ENCODE measurements at regions not wholly inside any gene's neighbourhood (a gene's known extent, or its start where the extent isn't known, plus 50 kb on each side); places are given as distances from the start of the nearest gene placed in this dataset.

GRCh38 chr9:90975781-90976538 is 174.3 kb downstream of the SYK start:
- Histone ChIP-seq H3K9me3 (no peaks in the 10 kb centered on the region), H3K4me3 (replicated peaks in 1 of 3) (no peak overlapping the region), H3K27me3 (no peaks in the 10 kb centered on the region), H3K4me1 (peaks cover 21 to 25% of the 10 kb centered on the region in 2 donors), H3K36me3 (no peaks in the 10 kb centered on the region), H3K27ac (no peak overlapping the region)
- intact Hi-C loops (cut with DNase I): no loop called here
- no peak for DNase-seq
- whole genome bisulfite sequencing, 2 donors: 92% methylated on average over 22 of the region's 22 CpGs
- TF ChIP-seq, protein P1, sequence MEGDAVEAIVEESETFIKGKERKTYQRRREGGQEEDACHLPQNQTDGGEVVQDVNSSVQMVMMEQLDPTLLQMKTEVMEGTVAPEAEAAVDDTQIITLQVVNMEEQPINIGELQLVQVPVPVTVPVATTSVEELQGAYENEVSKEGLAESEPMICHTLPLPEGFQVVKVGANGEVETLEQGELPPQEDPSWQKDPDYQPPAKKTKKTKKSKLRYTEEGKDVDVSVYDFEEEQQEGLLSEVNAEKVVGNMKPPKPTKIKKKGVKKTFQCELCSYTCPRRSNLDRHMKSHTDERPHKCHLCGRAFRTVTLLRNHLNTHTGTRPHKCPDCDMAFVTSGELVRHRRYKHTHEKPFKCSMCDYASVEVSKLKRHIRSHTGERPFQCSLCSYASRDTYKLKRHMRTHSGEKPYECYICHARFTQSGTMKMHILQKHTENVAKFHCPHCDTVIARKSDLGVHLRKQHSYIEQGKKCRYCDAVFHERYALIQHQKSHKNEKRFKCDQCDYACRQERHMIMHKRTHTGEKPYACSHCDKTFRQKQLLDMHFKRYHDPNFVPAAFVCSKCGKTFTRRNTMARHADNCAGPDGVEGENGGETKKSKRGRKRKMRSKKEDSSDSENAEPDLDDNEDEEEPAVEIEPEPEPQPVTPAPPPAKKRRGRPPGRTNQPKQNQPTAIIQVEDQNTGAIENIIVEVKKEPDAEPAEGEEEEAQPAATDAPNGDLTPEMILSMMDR (IDR thresholded peaks at IDR 0.05): no peak
- TF ChIP-seq POLR2A (IDR thresholded peaks at IDR 0.05): no peak

- no peaks in the 10 kb centered on the region for H3K36me3 ChIP-seq
Observed at GRCh38 chr9:90979138-90979551, 177.5 kb downstream of the SYK start.

GRCh38 chr9:90979639-90980038 is 178.0 kb downstream of the SYK start:
- WGBS, 2 donors: 30 to 32% methylated on average over 4 of the region's 4 CpGs

More at GRCh38 chr9:90979138-90979551, 177.5 kb downstream of the SYK start:
- intact Hi-C loops (cut with DNase I): no loop called here
- Histone ChIP-seq H3K27ac (peak overlapping the region in 2 of 3 donors; percentile 29 to 71), H3K4me1 (peaks cover 8 to 10% of the 10 kb centered on the region in 2 donors), H3K9me3 (no peaks in the 10 kb centered on the region), H3K27me3 (no peaks in the 10 kb centered on the region), H3K4me3 (replicated peaks in 1 of 3) (no peak overlapping the region)
- no peak for TF ChIP-seq POLR2A (IDR thresholded peaks at IDR 0.05)
- TF ChIP-seq, protein P1 (IDR thresholded peaks at IDR 0.05): no peak
- WGBS, 2 donors: 76 to 77% methylated on average over 7 of the region's 7 CpGs
- DNase-seq: no peak

GRCh38 chr9:90981726-90982125 is 180.1 kb downstream of the SYK start:
- intact Hi-C loops (cut with DNase I): no loop called here
- no peaks in the 10 kb centered on the region for H3K27me3 ChIP-seq
- no peak overlapping the region for H3K4me3 ChIP-seq (replicated peaks in 1 of 3)
- no peak for DNase-seq
- TF ChIP-seq, protein P1 (IDR thresholded peaks at IDR 0.05): no peak
- TF ChIP-seq POLR2A (IDR thresholded peaks at IDR 0.05): no peak
- no peaks in the 10 kb centered on the region for H3K36me3 ChIP-seq
- WGBS, 2 donors: 94 to 95% methylated on average over 3 of the region's 3 CpGs
- H3K9me3 ChIP-seq: no peaks in the 10 kb centered on the region
- peaks cover 8 to 10% of the 10 kb centered on the region in 2 donors for H3K4me1 ChIP-seq
- H3K27ac ChIP-seq: no peak overlapping the region

More at GRCh38 chr9:90979639-90980038, 178.0 kb downstream of the SYK start:
- Histone ChIP-seq H3K27me3 (no peaks in the 10 kb centered on the region), H3K27ac (peak overlapping the region in 1 of 3 donors; percentile 71), H3K4me1 (peaks cover 8 to 10% of the 10 kb centered on the region in 2 donors), H3K36me3 (no peaks in the 10 kb centered on the region), H3K4me3 (replicated peaks in 1 of 3) (no peak overlapping the region), H3K9me3 (no peaks in the 10 kb centered on the region)
- DNase-seq: peak; percentile 26 to 28
- intact Hi-C loops (cut with DNase I): no loop called here
- TF ChIP-seq POLR2A (IDR thresholded peaks at IDR 0.05): no peak
- TF ChIP-seq, protein P1 (IDR thresholded peaks at IDR 0.05): no peak

DNA sequence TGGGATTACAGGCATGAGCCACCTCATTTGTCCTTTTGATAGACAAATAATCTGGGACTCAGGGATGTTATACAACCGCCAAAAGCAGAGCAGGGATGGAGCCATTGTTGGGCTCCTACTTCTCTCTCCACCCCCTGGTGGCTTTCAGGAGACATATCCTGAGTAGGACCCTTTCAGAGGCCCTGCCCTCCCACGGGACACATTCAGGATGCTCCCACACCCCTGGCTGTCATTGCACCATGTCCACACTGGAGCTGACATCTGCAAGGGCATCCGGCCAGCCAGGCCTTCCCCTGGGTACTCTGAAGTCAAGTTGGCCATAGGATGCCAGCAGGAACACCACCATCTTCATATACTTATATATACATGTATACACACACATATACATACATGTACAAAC is 181.8 kb downstream of the SYK start:
- Histone ChIP-seq H3K4me1 (peaks cover 8 to 10% of the 10 kb centered on the region in 2 donors), H3K36me3 (no peaks in the 10 kb centered on the region), H3K9me3 (no peaks in the 10 kb centered on the region), H3K27me3 (no peaks in the 10 kb centered on the region), H3K4me3 (replicated peaks in 1 of 3) (no peak overlapping the region), H3K27ac (no peak overlapping the region)
- DNase-seq: no peak
- 82 to 89% methylated on average over 3 of the region's 3 CpGs for WGBS, 2 donors
- TF ChIP-seq POLR2A (IDR thresholded peaks at IDR 0.05): no peak
- TF ChIP-seq, protein P1 (IDR thresholded peaks at IDR 0.05): no peak
- intact Hi-C loops (cut with DNase I): no loop called here
